Astrocyte of the hippocampus (primary cell): ENCODE measurements at regions not wholly inside any gene's neighbourhood (a gene's known extent, or its start where the extent isn't known, plus 50 kb on each side); places are given as distances from the start of the nearest gene placed in this dataset.
"Not testable (repeated sequence)": the region's sequence is repeated elsewhere in the genome, so short reads cannot be mapped to it uniquely, and the experiment has no call there.

ENCODE experiments used
- DNase-seq: peaks from one replicate; pipeline ENCODE4 v3.0.0; 2011; ENCODE audit warnings: low read depth, low spot score

GRCh38 chr6:170198298-170198697 lies 92.6 kb downstream of the DLL1 start:
- no peak for DNase-seq

- DNase-seq: no peak
Measured at GRCh38 chr6:170193326-170193821, 97.5 kb downstream of the DLL1 start.

GRCh38 chr6:170192905-170193304 lies 98.0 kb downstream of the DLL1 start:
- DNase-seq: no peak

GRCh38 chr6:170192101-170192500 lies 98.8 kb downstream of the DLL1 start:
- DNase-seq: not testable (repeated sequence)

- DNase-seq: no peak
Measured at GRCh38 chr6:170190046-170190445, 100.8 kb downstream of the DLL1 start.

- DNase-seq: no peak
Measured at GRCh38 chr6:170189236-170189635, 101.6 kb downstream of the DLL1 start.

GRCh38 chr6:170188571-170189001 lies 102.3 kb downstream of the DLL1 start:
- no peak for DNase-seq

- DNase-seq: no peak
Measured at GRCh38 chr6:170187669-170188566, 103.0 kb downstream of the DLL1 start.

GRCh38 chr6:170186941-170187668 lies 103.8 kb downstream of the DLL1 start:
- no peak for DNase-seq

- no peak for DNase-seq
Measured at GRCh38 chr6:170186006-170186935, 104.6 kb downstream of the DLL1 start.

GRCh38 chr6:170185175-170185978 lies 105.5 kb downstream of the DLL1 start:
- no peak for DNase-seq

- DNase-seq: no peak
Measured at GRCh38 chr6:170184316-170184715, 106.6 kb downstream of the DLL1 start.

GRCh38 chr6:170183521-170183920 lies 107.4 kb downstream of the DLL1 start:
- no peak for DNase-seq

- DNase-seq: no peak
Measured at GRCh38 chr6:170182781-170183120, 108.1 kb downstream of the DLL1 start.

GRCh38 chr6:170182093-170182780 lies 108.6 kb downstream of the DLL1 start:
- no peak for DNase-seq

- DNase-seq: no peak
Measured at GRCh38 chr6:170181338-170181690, 109.6 kb downstream of the DLL1 start.

- DNase-seq: no peak
Measured at GRCh38 chr6:170180671-170181337, 110.1 kb downstream of the DLL1 start.

GRCh38 chr6:170179616-170180324 lies 111.1 kb downstream of the DLL1 start:
- DNase-seq: no peak
